ENCODE measurements at regions not wholly inside any gene's neighbourhood (a gene's known extent, or its start where the extent isn't known, plus 50 kb on each side); places are given as distances from the start of the nearest gene placed in this dataset.

DNA sequence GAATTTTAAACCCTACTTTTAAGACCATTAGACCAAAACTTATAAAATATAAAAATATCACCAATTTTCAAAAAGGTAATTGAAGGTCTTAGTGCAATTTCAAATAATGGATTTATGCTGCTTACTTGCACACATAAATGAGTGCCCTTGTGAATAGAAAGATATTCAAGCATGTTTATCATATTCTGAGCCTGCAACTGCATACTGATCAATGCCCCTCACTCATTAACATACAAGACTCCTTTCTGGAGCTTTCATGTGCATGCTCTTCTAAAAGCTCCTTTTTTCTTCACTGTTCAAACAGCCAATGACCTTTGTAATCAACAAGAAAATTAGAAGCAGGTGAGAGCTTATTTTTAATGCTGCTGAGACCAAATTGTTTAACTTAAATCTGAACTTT is 1139.3 kb downstream of the HACE1 start:
- TF ChIP-seq, protein P1, sequence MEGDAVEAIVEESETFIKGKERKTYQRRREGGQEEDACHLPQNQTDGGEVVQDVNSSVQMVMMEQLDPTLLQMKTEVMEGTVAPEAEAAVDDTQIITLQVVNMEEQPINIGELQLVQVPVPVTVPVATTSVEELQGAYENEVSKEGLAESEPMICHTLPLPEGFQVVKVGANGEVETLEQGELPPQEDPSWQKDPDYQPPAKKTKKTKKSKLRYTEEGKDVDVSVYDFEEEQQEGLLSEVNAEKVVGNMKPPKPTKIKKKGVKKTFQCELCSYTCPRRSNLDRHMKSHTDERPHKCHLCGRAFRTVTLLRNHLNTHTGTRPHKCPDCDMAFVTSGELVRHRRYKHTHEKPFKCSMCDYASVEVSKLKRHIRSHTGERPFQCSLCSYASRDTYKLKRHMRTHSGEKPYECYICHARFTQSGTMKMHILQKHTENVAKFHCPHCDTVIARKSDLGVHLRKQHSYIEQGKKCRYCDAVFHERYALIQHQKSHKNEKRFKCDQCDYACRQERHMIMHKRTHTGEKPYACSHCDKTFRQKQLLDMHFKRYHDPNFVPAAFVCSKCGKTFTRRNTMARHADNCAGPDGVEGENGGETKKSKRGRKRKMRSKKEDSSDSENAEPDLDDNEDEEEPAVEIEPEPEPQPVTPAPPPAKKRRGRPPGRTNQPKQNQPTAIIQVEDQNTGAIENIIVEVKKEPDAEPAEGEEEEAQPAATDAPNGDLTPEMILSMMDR (IDR thresholded peaks at IDR 0.05; ENCODE audit: insufficient read depth, low read length, poor library complexity, severe bottlenecking), result no peak
- no peak for TF ChIP-seq EZH2phosphoT487 (conservative IDR thresholded peaks at IDR 0.05; ENCODE audit: low read length)
